PC-3 (cell line): ENCODE measurements at regions not wholly inside any gene's neighbourhood (a gene's known extent, or its start where the extent isn't known, plus 50 kb on each side); places are given as distances from the start of the nearest gene placed in this dataset.

Source experiments
- CTCF ChIP-seq: fragments of 300-600 bp; sonication (generic); conservative IDR thresholded peaks from 2 replicates; pipeline ENCODE4 v1.5.1; 2017; ENCODE audit warnings: antibody characterized with exemption, low read depth, mild to moderate bottlenecking, low read length
- EZH2 ChIP-seq: fragments of 300-600 bp; sonication (generic); IDR thresholded peaks from one replicate; pipeline ENCODE4 v1.6.1; 2017; ENCODE audit warnings: antibody characterized with exemption, mild to moderate bottlenecking, low read length; ENCODE audit not compliant: unreplicated experiment

GRCh38 chr3:59527493-59527892 lies 477.7 kb upstream of the CFAP20DC start:
- TF ChIP-seq CTCF = no peak
- no peak for TF ChIP-seq EZH2
